ENCODE measurements at regions not wholly inside any gene's neighbourhood (a gene's known extent, or its start where the extent isn't known, plus 50 kb on each side); places are given as distances from the start of the nearest gene placed in this dataset.

DNA sequence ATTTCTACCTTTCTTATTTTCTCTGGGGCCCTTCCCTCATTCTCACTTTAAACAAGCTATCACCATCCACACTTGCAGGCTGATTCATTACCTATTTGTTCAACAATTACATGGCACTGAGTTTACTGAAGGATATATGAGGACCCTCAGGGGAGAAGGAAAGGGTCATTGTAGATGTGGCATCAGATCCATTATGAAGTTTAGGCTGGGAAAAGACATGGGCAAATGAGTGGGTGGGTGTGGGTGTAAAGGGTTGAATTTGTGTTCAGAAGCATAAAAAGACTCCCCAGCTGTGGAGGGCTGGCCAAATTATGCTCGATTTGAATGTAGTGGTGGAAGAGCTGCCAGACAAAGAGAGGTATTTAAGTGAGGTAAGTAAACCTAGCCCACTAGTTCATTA, 55.9 kb upstream of the MTAP start:
- H3K9me3 Mint-ChIP-seq, result no peaks in the 10 kb centered on the region
- no peaks in the 10 kb centered on the region for H3K4me1 Mint-ChIP-seq (ENCODE audit: low read depth)
- no peak overlapping the region for H3K27ac Mint-ChIP-seq
- peaks cover 13% of the 10 kb centered on the region for H3K27me3 Mint-ChIP-seq
- H3K4me3 Mint-ChIP-seq, result no peak overlapping the region
- H3K36me3 Mint-ChIP-seq (ENCODE audit: low read depth), result no peaks in the 10 kb centered on the region
- no peak for DNase-seq

DNA sequence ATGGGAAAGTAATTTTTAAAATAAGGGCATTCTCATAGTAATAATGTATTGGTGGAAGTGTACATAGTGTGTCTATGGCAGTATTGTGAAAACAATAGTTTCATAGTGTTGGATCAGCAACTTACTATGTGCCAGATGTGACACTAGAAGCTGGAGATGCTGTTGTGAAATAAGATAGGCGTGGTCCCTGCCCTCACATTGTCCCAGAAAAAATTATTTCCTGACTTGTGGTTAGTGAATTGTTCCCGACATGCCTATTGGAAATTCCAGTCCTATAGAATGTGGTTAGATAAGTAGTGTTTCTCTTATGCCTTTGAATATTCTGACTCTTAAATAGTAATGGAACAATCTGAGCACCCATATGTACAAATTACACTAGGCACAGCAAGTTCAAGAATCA, 55.3 kb upstream of the MTAP start:
- H3K27me3 Mint-ChIP-seq, result peaks cover 13% of the 10 kb centered on the region
- no peaks in the 10 kb centered on the region for H3K36me3 Mint-ChIP-seq (ENCODE audit: low read depth)
- no peak overlapping the region for H3K27ac Mint-ChIP-seq
- no peaks in the 10 kb centered on the region for H3K9me3 Mint-ChIP-seq
- no peaks in the 10 kb centered on the region for H3K4me1 Mint-ChIP-seq (ENCODE audit: low read depth)
- no peak overlapping the region for H3K4me3 Mint-ChIP-seq
- no peak for DNase-seq

DNA sequence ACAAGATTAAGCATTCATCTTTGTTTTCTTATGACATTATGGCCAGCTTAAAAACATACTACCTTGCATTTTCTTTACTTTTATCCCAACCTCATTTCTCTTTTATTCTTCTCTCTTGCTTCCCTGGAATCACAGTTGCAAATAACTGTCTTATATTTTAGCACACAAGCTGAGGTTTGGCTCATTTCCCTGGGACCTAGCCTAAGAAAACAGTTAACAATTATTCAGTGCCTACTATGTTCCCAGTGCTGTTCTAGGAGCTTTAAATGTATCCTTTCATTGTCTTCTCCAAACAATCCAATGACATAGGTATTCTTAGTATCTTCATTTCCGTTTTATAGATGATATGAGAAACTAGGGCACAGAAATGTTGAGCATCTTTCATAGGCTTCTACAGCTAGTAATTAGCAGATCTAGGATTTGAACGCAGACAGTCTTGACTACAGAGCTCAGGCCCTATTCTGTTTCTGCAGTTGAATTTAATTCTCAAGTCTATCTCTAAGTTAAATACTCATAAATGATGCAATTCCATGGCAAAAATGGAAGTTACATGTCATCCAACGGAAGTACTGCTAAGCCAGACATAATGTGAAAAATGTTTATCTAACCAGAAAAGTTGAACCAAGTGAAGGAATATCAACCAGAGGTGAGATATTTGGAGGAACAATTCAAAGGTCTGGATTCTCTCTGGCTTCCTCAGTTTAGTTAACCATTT, 52.3 kb upstream of the MTAP start:
- DNase-seq, result no peak
- Mint-ChIP-seq H3K27ac (no peak overlapping the region), H3K9me3 (no peaks in the 10 kb centered on the region), H3K4me1 (ENCODE audit: low read depth) (no peaks in the 10 kb centered on the region), H3K4me3 (no peak overlapping the region), H3K36me3 (ENCODE audit: low read depth) (no peaks in the 10 kb centered on the region), H3K27me3 (peaks cover 26% of the 10 kb centered on the region)

DNA sequence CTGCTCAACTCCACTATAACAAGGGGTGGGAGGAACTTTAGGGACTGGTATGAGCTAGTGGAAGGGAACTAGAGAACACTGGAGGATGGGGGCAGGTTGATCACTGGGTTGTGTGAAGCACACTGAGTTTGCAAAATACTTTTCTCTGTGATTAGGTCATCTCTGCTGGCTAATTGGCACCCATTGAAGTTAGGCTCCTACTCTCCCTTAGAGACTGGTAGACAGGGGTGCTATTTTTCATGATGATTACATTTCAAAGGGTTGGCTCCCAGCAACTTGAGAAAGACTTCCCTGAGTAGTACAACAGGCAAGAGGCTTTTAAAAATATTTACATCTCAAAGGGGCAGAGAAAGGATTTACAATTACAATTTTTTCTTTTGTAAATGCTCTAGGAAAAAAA, 50.4 kb upstream of the MTAP start:
- Mint-ChIP-seq H3K4me3 (no peak overlapping the region), H3K9me3 (no peaks in the 10 kb centered on the region), H3K36me3 (ENCODE audit: low read depth) (no peaks in the 10 kb centered on the region), H3K27me3 (peaks cover 36% of the 10 kb centered on the region), H3K27ac (no peak overlapping the region), H3K4me1 (ENCODE audit: low read depth) (no peaks in the 10 kb centered on the region)
- DNase-seq, result no peak
